GM12892 (cell line): ENCODE measurements at regions not wholly inside any gene's neighbourhood (a gene's known extent, or its start where the extent isn't known, plus 50 kb on each side); places are given as distances from the start of the nearest gene placed in this dataset.

Experiments
- POLR2A ChIP-seq: IDR thresholded peaks from 2 replicates; pipeline ENCODE4 v1.6.1; 2011; ENCODE audit warnings: low read depth, low read length, control low read depth
- TAF1 ChIP-seq: IDR thresholded peaks from 2 replicates; pipeline ENCODE4 v1.6.1; 2011; ENCODE audit warnings: low read depth, mild to moderate bottlenecking, control low read depth, low read length, borderline replicate concordance

DNA sequence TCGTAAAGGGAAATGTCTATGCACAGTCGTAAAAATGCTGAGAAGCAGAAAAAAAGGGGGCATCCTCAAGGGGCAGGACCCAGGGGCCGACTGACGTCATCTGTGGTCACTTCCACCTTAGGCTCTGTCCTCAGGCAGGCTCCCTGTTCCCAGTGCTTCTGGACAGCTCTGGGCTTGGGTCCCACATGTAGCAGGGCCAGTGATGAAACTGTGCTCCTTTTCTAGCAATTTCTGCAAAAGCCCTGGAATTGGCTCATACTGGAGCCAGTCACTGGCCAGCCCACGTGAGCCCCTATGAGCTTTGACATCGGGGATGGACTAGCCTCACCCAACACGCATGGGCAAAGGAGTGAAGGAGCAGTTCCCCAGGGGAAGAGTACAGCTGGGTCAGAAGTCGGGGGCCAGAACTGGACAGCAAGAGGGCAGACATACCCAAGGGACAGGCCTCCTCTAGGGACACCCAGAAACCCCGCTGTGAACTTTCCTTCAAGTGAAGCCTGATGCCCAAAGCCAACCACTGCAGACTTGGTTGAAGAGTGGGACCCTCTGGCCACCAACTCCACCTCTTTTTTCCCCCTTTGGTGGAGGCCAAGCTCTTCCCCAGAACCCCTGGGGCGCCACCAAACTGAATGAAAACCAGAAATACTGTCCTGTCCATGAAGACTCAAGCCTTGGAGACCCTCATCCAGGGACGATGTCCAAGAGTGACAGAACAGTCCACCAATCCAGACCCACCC, 1349.0 kb downstream of the BRD1 start:
- TF ChIP-seq POLR2A (no peak), TAF1 (no peak)
